ENCODE measurements at regions not wholly inside any gene's neighbourhood (a gene's known extent, or its start where the extent isn't known, plus 50 kb on each side); places are given as distances from the start of the nearest gene placed in this dataset.

GRCh38 chr1:244157731-244158438, 106.8 kb downstream of the ZBTB18 start:
- DNase-seq, result no peak

GRCh38 chr1:244159646-244160045, 108.6 kb downstream of the ZBTB18 start:
- DNase-seq, result no peak

GRCh38 chr1:244160455-244161235, 109.6 kb downstream of the ZBTB18 start:
- DNase-seq, result no peak

GRCh38 chr1:244161236-244161510, 110.1 kb downstream of the ZBTB18 start:
- DNase-seq, result no peak

GRCh38 chr1:244162786-244163530, 111.9 kb downstream of the ZBTB18 start:
- no peak for DNase-seq

GRCh38 chr1:244163861-244164510, 112.9 kb downstream of the ZBTB18 start:
- no peak for DNase-seq

- no peak for DNase-seq
Measured at GRCh38 chr1:244164511-244164890, 113.4 kb downstream of the ZBTB18 start.

GRCh38 chr1:244165021-244165420, 113.9 kb downstream of the ZBTB18 start:
- no peak for DNase-seq

- no peak for DNase-seq
Measured at GRCh38 chr1:244165701-244166100, 114.6 kb downstream of the ZBTB18 start.

GRCh38 chr1:244171241-244171985, 120.3 kb downstream of the ZBTB18 start:
- DNase-seq, result no peak

- DNase-seq, result no peak
Measured at GRCh38 chr1:244173240-244173639, 122.2 kb downstream of the ZBTB18 start.

- DNase-seq, result no peak
Measured at GRCh38 chr1:244173769-244174168, 122.7 kb downstream of the ZBTB18 start.

- DNase-seq, result no peak
Measured at GRCh38 chr1:244174922-244175521, 123.9 kb downstream of the ZBTB18 start.

- no peak for DNase-seq
Measured at GRCh38 chr1:244176201-244176600, 125.1 kb downstream of the ZBTB18 start.

GRCh38 chr1:244180256-244180655, 129.2 kb downstream of the ZBTB18 start:
- DNase-seq, result no peak

- DNase-seq, result no peak
Measured at GRCh38 chr1:244181867-244182266, 130.8 kb downstream of the ZBTB18 start.

GRCh38 chr1:244183037-244183436, 132.0 kb downstream of the ZBTB18 start:
- DNase-seq, result no peak

- no peak for DNase-seq
Measured at GRCh38 chr1:244186372-244186771, 135.3 kb downstream of the ZBTB18 start.

- DNase-seq, result no peak
Measured at GRCh38 chr1:244187310-244187709, 136.2 kb downstream of the ZBTB18 start.

GRCh38 chr1:244191581-244191980, 140.5 kb downstream of the ZBTB18 start:
- no peak for DNase-seq

- no peak for DNase-seq
Measured at GRCh38 chr1:244192325-244192724, 141.2 kb downstream of the ZBTB18 start.

- DNase-seq, result no peak
Measured at GRCh38 chr1:244196571-244197285, 145.6 kb downstream of the ZBTB18 start.

Measured in CD4-positive, alpha-beta T cell treated with Interleukin-21 for 1 hour (primary cell).